ENCODE measurements at regions not wholly inside any gene's neighbourhood (a gene's known extent, or its start where the extent isn't known, plus 50 kb on each side); places are given as distances from the start of the nearest gene placed in this dataset.

DNA sequence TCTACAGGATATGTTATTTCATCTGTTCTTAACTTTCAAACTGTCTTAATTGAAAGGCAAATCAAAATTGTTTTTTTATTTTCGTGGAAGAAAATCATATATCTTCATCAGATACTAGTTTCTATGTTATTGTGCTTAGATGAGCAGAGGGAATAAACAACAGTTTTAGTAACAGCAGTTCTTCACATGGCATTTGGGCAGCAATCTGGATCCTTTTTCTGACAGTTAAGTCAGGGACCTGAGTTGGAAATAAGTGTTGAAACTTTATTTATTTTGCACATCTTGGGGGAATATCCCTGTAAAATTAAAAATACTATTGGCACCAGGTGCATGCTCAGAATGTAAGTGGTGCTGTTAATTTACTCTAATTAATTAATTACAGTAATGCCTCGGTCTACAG is 296.3 kb downstream of the GPAM start:
- no peak for DNase-seq (ENCODE audit: low spot score)

DNA sequence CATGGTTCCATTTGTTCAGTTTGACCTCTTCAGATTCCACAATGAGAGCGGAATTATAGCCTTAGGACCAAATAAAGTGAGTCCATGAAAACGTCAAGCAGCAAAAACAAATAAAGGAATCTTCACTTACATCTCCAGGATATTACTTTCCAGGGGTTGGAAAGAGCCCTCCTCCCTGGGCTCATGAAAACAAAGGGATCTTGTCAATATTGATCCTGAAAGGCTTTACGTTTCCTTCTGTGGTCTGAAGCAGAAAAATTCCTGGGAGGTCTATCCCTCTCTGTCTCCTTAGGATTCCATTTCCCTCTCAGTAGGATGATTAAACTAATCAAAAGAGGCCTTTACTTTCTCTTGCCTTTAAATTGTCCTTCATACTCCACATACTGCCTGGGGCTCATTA is 293.5 kb downstream of the GPAM start:
- DNase-seq (ENCODE audit: low spot score) = no peak

DNA sequence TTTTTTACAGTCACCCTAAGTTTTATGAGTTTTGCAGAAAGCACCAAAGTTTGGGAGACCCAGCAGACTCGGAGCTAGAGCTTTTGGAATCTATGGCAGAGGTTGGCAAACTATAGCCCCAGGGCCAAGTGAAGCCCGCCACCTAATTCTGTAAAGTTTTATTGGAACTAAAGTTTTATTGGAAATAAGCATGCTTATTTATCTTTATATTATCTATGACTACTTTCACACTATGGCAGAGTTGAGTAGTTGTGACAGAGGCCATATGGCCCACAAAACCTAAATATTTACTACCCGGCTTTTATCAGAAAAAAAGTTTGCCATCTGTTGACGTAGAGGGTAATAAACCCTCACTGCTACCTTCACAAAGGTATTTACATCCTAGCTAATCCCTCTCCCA is 267.6 kb downstream of the GPAM start:
- no peak for DNase-seq (ENCODE audit: low spot score)

DNA sequence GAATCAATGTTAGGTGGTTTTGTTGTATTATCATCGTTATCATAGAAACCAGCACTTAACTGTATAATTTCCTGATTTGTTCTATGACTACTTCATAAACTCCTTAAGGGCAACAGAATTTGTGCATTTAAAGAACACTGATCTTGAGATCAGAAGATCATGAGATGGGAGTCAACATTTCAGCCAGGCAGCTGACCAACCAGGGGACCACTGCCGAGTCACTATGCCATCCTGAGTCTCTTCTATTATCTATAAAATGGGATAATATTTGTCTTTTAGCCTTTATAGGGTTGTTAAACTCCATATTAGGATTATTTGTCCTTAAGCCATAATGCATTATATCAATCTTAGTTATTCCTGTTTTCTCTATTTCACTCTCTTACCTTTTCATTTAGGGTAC is 261.7 kb downstream of the GPAM start:
- DNase-seq (ENCODE audit: low spot score) = no peak

DNA sequence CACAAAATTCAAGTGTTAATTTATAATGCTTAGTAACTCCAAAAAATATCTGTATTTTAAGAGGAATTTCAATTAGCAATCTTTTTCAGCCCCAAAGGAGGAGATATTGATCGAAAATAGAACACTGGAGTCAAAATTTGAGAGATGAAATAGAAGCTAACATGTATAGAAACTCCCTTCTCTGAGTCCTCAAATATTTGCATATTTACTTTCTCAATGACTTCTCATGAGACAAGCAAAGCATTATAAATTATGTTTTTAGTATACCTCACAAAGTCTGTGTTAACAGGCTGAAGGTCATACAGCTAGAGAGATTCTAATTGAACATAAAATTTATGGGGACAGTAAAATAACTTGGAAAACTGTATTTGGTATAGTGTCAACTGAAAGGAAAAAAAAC is 260.5 kb downstream of the GPAM start:
- DNase-seq (ENCODE audit: low spot score) = no peak

DNA sequence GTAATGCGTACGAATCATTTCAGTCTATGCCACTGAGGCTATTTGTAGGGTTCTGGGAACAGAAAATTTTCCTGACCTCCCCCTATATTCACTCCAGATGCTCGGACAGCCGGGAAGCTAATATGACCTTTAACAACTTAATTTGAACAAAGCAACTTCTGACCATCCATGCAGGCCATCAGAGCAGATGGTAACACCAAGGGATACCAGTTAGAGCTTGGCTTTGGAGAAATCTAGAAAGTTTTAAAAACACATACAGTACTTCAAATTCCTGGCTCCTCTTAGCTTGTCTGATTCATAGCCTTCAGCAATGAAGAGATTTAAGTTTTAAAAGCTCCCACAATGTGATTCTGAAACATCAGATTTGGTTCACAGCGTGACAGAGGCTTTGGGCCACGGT is 257.3 kb downstream of the GPAM start:
- DNase-seq (ENCODE audit: low spot score) = no peak

DNA sequence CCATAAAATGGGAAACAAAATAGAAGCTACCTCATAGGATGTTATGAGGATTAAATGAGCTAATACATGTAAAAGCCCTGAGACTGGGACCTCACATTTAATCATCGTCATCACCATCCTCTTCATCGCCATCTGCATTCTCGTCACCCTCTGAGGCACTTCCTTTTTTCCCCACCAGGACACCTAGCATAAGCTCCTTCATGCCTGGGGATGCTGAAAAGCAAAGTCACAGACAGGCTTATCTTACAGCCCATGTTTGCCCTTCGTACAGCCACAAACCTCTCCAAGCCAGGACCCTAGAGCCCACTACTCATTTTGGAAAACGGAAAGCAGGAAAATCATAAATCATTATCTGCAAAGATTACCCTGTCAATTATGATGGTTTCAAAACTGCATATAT is 249.6 kb downstream of the GPAM start:
- DNase-seq (ENCODE audit: low spot score) = no peak

DNA sequence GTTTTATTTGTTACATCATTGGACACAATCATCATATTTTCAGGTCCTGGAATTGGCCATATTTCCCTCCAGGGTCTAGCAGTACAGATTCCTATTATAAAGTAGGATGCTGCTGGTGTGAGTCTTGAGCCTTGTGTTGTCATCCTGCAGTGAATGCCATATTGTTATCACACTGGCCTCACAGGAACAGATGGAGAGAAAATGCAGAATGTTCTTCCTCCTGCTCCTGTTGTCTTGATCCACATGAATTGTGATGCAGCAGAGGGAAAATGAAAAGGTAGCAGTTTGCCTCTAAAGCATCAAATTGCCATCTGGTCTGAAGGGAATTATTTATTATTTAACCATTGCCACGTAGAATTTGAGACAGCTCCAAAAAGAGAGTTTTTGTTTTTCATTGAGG is 248.6 kb downstream of the GPAM start:
- no peak for DNase-seq (ENCODE audit: low spot score)

DNA sequence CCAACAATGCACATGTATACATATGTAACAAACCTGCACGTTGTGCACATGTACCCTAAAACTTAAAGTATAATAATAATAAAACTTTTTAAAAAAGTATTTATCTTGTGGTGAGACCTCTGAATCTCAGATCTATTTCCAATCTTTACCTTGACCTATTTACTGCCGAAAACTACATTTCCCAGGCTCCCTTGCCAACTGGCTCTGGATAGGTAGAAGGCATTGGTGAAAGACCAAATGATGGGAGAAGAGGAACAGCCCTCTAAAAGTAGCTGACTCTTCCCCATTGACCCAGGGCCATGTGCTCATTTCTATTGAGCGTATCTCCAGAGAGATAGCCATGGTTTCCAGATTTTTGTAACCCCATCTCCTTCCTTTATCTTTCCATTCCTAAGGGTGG is 247.4 kb downstream of the GPAM start:
- no peak for DNase-seq (ENCODE audit: low spot score)

DNA sequence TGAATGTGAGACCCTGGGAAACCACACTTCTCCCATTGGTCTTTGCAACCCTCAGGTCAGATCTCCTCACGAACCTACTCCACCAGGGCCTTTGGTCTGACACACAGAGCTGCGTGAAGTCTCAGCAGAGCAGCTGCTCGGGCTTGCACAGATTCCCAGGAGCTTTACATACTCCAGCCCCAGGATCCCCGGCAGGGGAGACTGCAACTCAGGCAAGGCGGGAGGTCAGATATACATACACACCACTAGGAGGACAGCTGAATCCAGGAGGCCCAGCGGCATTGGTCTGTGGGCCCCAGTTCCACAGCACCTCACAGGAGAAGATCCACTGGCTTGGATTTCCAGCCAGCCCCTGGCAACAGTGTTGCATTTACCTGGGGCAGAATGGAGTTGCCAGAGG is 239.2 kb downstream of the GPAM start:
- no peak for DNase-seq (ENCODE audit: low spot score)

DNA sequence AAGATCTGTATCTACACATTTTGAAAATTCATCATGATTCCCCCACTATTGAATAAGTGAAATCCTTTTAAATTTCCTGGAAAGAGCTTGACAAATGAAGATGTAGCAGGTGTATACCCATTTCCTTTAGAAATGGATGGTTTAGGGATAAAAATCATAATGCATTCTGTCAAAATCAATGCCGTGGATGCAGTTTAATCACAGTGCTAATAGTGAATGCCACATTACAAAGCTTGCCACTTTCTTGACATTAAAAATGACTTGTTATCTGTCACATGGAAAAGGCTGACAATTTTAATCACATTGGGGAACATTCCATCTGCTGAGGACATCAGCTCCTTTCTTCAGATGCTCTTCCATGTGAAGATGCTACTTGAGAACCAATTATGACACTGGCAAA is 229.6 kb downstream of the GPAM start:
- DNase-seq (ENCODE audit: low spot score) = no peak

DNA sequence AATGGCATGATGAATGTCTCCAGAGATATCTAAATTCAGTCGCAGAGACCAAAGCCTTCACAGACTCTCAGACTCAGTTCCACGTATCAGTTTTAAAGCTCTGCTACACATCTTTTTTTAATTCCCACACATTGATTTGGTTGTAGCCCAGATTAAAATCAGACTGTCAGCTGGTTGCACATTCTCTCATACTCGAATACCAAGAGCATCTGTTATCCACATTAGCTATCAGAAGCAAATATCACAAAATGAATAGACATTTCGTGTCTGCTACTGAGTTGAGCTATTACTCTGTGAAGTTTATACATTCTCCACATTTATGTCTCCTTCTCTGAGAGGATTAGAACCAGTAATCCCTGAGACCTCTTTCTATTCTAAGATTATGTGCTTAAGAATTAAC is 229.2 kb downstream of the GPAM start:
- no peak for DNase-seq (ENCODE audit: low spot score)

DNA sequence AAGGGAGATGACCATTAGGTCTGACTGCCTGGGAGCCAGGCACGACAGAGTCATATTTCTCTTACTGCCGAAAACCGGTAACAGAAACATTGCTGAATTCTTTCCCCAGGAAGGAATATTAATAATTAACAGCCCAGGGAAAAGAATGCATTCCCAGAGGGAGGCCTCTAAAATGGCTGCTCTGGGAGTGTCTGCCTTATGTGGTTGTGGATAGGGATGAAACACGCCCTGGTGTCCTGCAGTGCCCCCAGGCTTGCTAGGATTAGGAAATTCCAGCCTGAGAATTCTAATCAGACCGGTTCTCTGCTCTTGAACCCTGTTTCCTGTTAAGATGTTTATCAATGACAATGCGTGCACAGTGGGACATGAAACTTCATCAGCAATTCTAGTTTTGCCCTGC is 226.7 kb downstream of the GPAM start:
- no peak for DNase-seq (ENCODE audit: low spot score)

DNA sequence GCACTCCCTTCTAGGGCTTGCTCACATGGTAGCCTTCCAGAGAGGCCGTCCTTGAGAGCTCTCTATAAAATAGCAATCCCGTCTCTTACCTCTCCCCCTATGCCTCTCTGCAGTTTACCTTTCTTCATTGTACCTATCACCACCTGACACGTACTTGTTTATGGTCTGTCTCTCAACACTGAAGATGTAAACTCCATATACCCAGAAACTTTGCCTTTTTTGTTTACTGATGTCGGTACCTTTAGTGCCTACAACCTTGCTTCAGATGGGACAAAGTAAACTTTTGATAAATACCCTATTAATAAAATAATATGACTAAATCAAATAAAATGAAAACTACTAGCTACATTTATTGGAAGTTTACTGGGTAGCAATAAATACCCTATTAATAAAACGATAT is 220.6 kb downstream of the GPAM start:
- DNase-seq (ENCODE audit: low spot score) = no peak

DNA sequence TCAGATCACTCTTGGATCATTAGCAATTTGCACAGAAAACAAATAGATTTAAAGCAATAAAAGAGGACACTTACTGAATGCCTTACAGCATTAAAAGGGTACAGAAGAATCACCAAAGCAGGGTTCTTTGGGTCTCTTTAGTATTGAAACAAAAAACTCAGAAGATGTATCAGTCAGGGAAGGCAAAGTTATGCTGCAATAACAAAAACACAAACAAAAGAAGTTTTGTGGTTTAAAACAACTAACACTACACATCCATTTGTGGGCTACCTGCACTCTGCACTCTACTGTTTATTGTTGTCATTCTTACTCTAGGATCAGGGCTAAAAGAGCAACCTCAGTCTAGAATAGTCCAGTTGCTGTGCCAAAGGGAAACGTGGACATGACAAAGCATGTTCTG is 216.4 kb downstream of the GPAM start:
- DNase-seq (ENCODE audit: low spot score) = no peak

DNA sequence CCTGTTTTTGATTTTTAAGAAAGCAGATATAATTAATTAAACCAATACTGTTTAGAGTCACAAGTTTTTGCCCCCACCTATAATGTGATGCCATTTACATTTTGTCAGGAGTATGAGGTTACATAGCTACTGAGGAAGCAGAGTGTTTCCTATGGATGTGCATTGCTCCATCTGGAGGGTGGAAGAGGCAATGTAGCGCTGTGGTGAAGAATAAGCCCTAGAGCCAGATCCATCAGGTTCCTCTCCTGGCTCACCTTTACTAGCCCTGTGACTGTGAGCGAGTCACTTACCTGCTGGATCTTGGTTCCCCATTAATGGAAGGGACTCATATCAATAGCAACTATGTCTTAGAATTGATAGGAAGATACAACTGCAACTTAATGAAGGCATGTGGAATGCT is 216.0 kb downstream of the GPAM start:
- DNase-seq (ENCODE audit: low spot score) = no peak

DNA sequence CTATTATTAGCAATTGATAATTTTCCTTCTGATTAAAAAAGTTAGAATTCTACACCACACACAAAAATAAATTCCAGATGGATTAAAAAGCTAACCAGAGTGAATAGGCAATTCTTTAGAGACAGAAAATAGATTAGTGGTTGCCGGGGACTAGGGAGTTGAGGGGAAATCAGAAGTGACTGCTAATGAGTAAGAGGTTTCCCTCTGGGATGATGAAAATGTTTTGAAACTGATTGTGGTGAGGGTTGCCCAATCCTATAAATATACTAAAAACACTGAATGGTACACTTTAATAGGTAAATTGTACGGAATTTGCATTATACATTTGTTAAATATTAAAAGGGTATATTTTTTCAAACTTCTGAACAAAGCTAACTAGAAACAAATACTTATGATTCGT is 214.9 kb downstream of the GPAM start:
- no peak for DNase-seq (ENCODE audit: low spot score)

DNA sequence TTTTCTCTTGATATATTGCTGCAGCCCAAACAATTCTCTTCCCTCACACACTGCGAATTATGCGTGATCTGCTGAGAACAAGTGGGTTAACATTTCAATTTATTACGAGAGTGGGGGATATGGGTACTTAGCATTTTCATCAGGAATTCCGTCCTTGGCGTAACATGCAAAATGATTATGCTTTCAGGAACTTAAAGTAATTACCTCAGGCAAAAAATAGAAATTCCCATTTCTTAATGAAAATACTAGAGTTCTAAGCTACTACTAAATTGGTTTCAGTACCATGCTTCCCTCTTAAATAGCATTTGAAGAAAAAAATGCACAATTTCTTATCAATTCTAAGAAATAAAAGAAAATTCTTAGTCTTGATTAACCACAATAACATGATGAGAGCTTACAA is 213.5 kb downstream of the GPAM start:
- no peak for DNase-seq (ENCODE audit: low spot score)

DNA sequence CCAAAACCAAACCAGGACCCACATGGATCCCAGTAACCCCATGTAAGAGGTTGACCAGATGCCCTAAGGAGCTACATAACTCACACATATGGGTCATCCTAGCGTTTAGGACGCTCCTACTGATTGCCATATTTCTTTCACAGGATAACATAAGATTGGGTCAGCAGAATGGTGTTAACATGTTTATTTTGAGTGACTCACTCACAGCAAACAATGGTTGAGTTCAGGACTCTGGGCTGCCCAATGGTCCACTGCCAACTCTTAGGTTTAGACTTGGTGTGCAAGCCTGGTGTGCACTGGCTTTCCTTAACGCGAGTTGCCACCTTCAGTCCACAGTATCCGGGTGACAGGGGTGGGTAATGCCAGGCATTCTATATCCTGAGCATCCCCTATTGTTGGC is 211.5 kb downstream of the GPAM start:
- DNase-seq (ENCODE audit: low spot score) = no peak

DNA sequence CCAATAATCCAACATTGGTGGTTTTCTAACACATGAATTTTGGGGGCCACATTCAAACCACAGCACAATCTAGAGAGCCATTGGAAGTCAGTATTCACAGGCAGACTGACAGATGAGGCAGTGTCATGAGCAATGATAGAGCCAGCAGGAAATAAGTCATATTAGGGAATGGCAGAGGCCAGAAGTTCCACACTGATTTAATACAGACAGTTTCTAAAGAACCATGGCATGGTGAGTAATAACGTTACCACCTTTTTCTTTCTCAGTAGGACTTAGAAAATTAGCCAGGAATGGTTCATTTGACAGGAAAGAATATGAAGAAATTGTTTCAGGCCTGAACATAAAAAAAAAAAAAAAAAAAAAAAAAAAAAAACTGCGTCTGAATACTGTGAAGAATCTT is 210.3 kb downstream of the GPAM start:
- DNase-seq (ENCODE audit: low spot score) = no peak

DNA sequence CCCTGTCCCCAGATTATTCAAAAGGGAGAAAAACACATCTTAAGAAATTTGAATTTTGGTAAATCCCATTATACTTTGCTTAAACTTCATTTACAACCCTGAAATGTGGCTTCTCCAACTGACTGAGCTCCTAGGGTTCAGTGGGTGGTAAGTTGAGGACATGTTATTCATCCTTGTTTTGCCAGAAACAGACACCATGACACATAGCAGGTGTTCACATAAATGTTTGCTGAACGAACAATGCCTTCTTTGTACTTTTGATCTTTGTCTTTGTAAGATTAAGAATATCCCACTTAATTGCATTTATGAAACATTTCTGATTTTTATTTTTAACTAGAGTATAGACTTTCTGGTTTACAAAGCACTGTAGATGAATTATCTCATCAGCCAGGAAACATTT is 209.7 kb downstream of the GPAM start:
- no peak for DNase-seq (ENCODE audit: low spot score)

DNA sequence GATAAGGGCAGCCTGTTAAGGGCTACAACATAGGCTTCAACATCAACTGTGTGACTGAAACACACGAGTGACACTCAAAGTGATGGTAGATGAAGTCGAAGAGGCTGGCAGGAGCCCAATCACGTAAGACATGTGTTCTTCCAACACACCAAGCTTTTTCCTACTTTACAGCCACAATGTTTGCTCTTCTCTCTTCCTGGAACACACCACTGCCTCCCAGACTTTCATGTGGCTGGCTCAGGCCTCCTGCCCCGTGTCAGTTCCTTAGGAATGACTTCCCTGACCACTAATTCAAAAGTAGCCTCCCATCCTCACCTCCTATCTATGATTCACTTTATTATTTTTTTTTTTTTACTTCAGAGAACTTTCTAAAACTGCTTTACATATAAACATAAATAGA is 209.2 kb downstream of the GPAM start:
- DNase-seq (ENCODE audit: low spot score) = no peak

DNA sequence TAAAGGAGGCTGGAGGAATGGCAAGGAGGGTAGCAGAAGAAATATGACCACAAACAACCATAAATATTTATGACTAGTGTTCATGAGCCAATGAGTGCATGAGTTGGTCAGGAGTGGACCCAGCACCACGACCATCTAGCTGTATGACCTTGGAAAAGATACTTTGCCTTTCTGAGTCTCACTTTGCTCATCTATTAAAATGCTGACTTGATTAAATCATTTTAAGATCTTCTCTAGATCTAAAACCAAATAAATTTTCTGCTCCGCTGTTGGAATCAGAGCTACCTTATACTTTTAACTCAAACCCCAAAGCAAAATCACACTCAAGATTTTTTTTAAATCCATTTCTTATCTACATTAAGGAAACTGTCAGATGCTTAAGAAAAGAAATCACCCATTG is 207.0 kb downstream of the GPAM start:
- DNase-seq (ENCODE audit: low spot score) = no peak

DNA sequence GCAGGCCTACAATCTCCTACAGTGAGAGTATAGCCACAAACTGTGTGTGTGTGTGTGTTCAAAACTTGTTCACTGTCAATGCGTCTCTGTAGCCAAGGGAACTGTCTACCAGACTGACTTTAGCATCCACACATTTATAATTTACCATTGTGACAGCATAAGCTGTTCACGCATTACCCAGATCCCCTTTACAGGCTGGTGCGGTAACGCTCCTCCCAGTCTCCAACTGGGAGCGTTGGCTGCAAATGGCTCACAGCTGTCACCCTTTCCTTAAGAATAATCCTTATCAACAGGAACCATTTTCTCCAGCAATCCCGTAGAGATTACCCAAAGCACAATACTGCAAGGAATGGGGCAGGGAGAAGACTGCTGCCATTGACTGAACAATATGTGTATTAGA is 199.5 kb downstream of the GPAM start:
- no peak for DNase-seq (ENCODE audit: low spot score)

DNA sequence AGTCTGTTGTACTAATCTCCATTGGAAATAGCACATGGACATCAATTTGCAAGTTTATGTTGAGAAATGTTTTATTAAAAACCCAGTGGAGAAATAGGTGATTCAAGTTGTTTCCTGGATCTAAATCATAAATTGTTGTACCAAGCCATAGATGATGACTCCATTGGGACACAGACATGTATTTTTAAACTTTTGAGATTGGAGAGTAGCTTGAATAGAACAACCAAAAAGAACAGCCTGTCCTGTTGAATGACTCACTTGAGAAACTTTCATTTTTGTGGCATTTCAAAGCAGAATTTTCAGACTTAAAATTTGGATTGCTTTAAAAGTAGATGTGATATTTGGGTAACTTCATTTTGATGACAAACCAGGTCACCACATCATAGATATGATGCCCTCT is 197.5 kb downstream of the GPAM start:
- DNase-seq (ENCODE audit: low spot score) = no peak

DNA sequence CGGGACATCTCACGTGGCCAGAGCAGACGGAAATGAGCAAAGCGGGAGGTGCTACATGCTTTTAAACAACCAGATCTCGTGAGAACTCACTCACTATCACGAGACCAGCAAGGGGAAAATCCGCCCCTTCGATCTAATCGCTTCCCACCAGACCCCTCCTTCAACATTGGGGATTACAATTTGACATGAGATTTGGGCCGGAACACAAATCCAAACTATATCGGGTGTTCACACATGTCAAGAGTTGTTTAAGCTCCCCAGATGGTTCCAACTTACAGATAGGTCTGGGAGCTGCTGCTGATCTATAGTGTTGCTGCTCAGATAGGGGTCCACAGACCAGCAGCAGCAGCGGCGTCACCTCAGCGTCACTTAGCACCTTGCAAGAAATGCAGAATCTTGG is 194.9 kb downstream of the GPAM start:
- DNase-seq (ENCODE audit: low spot score) = no peak
